NCI-H2171 (cell line): ENCODE measurements at regions not wholly inside any gene's neighbourhood (a gene's known extent, or its start where the extent isn't known, plus 50 kb on each side); places are given as distances from the start of the nearest gene placed in this dataset.
"Not testable (repeated sequence)": the region's sequence is repeated elsewhere in the genome, so short reads cannot be mapped to it uniquely, and the experiment has no call there.

ENCODE experiments used
- DNase-seq: peaks from one replicate; lab custom pipeline; 2025; lab: John Stamatoyannopoulos, UW

DNA sequence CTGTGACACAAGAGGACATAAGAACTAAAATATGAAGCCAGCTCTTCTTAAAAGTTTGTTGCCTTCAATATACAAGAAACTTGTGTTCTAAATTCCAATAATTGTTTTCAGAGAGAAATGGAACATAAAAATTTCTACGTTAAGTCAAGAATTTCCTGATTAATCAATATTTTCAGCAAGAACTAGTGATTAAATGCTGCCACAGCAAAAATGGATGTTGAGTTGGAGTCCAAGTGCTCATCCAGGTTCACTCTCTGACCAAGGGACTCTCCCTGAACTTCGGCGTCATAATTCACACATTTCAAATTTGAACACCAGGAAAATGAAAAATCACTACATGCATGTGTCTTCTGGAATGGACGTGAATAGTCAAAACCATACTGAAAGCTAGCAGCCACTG, 1263.6 kb upstream of the GOT2 start:
- no peak for DNase-seq

DNA sequence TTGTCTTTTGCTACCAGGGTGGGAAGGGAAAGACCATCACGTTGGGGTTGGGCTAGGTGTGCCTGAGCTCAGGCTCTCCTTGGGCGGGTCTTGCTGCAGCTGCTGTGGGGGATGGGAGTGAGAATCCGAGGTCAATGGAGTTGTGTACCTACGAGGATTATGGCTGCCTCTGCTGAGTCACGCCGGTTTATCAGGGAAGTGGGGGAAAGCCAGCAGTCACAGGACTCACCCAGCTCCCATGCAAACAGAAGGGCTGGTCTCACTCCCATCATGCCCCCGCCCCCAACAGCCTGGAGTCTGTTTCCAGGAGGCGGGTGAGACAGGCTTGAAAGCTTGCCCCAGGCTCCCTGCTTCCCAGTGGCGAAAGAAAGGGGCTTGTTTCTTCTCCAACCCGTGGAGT, 1259.0 kb upstream of the GOT2 start:
- DNase-seq = no peak

DNA sequence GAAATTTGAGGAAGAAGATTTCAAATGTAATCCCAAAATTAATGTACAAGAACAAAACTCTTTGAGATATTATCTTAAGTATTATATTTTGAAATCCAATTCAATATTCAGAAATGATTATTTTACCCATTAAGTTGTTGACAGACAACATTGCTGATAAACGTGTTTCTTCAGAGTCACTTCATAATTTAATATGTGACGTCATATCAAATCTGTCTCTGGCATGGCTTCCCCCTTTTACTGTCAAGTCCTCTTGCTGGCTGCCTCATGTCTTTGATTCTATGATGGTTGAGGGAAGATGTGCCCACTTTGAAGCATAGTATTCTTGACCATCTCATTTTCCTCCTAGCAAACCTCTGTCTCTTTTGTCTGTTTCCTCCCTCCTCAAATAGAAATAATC, 1257.1 kb upstream of the GOT2 start:
- DNase-seq = no peak

DNA sequence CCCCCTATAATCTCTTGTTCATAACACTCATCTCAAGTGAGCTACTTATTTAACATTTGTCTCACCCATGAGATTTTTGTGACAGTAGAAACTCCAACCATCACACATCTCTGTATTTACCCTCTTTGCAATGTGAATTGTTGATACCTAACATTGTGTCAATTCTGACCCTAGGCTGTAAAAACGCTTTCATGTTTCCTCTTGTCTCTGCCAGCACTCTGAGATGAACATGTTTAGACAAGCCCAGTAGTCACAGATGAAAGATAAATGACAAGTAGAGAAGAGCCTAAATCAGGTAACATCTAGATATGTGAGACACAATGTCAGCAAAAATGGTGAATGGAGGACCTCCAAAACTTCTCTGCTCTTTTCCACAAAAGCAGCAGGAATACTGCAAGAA, 1254.5 kb upstream of the GOT2 start:
- no peak for DNase-seq

DNA sequence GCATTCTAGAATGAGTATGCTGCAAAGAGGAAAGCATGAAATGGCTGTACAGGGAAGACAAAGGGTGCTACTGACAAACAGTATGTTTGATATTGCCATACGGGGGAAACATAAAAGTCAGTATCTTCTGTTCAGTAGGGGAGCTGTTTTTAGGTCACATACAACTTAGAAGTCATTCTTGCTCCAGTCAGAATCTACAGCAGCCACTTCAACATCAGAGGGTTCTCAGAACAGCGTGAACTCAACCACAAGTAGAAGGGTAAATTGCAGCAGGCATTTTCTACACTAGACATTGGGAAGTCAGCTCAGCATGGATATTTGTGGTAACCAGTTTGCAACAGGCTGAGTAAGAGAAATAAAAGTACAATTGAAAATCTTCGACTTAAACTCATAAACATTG, 1241.8 kb upstream of the GOT2 start:
- no peak for DNase-seq

DNA sequence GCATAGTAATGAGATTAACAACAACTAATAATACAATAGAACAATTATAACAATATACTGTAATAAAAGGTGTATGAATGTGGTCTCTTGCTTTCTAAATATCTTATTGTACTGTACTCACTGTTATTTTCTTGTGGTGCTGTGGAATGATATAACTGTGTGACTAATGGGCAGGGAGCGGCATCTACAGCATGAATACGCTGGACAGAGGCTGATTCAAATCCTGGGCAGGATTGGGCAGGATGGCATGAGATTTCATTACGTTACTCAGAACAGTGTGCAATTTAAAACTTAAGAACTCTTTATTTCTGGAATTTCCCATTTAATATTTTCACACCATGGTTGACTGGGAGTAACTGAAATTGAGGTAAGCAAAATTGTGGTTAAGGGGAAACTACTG, 1239.8 kb upstream of the GOT2 start:
- no peak for DNase-seq

DNA sequence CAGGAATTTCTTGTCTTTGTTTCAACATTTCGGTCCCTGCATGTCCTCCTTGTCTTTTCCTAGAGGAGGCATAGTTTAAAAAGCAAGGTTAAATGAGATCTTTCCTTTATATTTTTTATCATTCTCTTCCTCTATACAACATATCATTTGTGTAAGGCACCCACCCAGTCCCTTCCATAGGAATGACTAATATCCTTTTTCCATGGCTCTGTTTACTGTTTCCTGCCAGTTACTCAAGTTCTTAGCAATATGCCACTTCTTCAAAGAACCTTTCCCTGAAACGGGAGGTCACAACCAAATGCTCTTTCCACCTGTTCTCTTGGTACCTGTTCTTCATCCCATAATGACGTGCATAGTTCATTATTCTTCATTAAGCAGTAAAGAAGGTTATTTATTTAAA, 1237.1 kb upstream of the GOT2 start:
- DNase-seq = no peak

DNA sequence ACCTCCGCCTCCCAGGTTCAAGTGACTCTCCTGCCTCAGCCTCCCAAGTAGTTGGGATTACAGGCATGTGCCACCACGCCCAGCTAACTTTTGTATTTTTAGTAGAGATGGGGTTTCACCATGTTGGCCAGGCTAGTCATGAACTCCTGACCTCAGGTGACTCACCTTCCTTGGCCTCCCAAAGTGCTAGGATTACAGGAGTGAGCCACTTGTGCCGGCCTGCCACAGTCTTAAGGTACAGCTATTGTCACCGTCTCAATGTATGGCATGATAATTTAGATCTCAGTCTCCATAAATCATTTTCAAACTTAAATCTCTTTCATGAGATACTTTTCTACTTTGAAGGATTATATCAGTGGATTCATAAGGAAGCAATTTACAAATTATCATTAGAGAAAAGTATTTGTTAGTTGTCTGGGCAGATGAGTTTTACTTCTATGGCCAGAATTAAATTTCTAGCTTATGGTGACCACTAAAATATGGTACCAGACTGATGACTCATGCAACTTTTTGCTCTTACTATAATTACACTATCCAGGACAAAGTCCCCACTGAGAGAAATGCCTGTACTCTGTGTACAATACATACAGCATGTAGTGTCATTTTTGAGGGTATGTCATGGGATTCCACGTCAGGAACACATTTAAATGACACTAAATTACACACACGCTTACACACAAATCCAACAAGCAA, 1230.3 kb upstream of the GOT2 start:
- DNase-seq = no peak

DNA sequence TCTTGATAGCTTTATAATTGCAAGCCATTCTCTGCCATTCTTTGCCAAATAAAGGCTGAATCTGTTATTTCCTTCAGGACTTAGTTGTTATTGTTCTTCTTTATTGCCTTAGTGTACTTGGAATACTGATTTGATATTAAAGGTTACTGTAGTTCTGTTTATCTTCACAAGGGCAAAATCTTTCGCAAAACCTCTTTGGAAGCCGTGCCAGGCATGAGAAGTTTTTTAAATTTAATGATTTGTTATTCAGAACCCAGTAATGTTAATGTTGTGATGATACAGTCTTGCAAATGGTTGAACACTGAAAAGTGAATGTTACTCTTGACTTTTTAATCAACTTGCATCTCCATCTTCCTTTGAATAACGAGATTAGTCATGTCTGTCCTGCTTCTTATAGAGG, 1225.2 kb upstream of the GOT2 start:
- DNase-seq = no peak

DNA sequence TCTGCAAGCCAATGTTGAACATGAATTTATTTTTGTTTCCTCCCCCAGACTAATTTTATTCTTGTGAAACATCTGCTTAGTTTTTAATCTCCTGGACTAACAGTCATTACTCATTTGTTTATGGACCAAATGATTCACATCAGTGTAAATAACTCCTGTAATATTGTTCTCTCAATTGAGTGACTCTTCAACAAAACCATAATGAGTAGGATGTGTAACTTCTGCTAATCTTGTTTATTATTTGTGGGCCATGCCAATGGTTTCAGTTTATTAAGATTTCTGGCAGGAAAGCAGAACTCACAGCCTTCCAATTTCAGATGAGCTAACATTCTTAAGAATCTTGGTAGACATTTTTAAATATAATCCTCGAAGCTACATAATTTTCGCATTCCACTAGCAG, 1216.3 kb upstream of the GOT2 start:
- no peak for DNase-seq

DNA sequence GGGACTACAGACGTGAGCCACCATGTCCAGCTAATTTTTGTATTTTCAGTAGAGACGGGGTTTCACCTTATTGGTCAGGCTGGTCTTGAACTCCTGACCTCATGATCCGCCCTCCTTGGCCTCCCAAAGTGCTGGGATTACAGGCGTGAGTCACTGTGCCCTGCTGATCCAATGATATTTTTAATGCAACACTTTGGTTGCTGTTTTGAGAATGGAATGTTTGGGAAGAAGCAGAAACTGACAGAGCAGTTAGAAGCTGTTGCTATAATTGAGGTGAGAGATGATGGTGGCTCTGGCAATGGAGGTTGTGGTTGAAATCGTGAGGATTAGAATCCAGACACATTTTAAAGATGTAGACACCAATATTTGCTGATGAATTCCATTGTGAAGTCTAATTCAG, 1209.9 kb upstream of the GOT2 start:
- DNase-seq = not testable (repeated sequence)

DNA sequence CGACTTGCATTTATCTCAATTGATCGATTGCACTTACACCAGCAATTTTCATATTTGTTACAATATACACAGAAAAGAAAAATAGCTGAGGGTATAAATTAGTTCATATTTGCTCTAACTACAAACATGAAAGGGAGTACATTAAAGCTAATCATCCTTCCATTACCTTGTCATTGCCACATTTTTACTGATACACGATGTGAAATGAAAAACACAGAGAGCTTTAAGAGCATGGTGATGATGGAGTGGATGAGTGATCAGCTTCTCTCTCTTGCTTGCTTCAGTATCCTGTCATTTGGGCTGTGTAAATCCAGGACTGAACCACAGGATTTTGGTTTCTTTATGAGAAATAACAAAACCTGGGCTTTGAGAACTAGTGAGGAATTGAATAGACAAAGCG, 1207.5 kb upstream of the GOT2 start:
- no peak for DNase-seq

DNA sequence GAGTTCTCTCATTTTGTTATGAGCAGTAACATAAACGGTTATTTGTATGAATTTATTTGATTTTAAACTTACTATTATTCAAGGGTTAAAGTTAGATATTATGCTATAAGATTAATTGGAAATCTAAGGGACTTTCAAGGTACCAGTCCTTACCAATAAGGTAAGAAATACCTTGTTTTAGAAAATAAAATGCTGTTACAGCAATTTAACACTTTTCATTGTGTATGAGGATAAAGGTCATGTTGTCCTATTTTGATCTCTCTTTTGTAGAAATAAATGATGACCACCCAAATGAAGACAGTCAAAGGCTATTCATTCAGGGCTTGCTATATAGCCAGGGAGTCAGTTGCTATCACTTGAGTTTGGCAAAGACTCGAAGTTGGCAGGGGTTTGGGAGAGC, 1185.9 kb upstream of the GOT2 start:
- DNase-seq = no peak

DNA sequence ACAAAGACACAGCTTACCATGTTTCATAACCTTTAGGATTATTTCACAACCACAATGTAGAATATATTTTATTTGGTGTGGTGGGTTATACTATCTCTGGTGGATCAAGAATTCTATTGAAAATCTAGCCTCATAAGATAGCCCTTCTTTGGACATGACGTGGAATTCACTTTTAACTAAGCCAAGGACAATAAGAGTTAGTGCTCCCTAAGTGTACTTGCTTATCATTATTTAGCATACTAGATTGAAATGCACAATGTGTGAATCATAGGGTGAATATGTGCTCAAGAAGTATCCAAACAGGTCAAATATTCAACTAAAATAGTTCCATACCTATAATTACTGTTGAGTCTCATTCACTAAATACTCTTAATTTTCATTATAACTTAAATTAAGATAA, 1179.5 kb upstream of the GOT2 start:
- DNase-seq = no peak

DNA sequence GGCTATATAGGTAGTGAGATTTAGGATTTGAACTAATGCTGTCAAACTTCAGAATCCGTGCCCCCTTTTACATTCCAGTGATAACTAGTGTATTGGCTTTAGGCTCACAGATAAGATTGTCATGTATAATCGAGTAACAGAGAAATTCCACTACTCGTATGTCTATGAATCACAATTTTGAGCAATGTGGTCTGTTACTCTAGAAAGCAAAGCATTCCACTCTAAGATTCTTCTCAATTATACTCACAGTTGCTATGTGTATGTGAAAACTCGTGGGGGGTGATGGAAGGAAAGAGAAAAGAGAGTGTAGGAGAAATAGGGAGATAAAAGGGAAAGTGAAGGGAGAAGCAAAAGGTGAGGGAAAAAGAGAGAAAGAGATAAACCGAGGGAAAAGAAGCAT, 1175.1 kb upstream of the GOT2 start:
- no peak for DNase-seq

DNA sequence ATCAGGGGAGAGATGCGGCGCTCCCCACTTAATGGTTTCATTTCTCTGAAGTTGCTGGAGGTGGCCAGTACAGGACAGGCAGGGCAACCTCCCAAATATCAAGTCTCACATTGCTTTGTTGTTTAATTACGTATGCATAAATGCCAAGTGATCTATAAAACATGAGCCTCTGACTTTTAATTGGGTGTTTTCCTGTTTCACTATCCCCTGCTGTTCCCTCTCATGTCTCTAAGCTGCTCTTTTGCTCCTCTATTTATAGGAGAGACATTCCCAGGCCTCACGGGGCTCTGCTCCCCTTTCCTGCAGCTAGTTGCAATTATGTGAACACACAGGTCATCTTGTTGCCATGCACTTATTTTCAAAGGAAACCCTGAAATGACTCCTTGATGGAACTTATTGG, 1173.5 kb upstream of the GOT2 start:
- no peak for DNase-seq

DNA sequence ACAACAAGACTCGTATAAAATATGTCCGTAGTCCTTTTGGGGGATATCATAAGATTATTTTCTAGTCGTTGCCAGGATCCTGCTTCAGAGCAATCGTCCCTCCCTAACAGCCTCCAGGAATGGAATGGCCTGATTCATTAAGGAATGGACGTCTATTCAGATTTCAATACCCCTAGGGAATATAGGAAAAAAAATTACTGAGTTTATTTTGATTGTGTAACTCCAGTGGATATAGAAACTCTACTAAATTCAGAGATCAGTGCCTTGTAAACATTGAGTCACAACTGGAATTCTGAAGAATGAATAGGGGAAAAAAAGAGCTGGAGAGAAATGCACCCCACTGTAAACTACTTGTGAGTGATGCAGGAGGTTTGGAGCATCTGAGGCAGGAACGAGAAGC, 1171.5 kb upstream of the GOT2 start:
- no peak for DNase-seq

DNA sequence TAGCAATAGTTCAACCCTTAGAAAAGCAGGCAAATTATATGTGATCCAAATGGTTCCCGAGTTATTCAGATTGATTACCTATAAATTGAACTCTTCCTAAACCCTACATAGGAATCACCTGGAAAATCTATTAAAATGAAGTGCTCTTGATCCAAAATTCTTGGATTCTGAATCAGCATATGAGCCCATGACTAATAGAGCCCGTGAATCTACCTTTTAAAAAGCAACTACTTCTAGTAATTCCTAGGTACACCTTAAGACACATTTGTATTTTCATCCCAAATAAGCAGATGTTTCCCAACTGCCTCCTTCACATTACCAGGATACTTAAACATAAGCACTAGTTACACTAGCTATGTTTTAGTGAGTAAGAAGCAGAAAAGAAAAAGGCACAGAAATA, 1171.0 kb upstream of the GOT2 start:
- no peak for DNase-seq

DNA sequence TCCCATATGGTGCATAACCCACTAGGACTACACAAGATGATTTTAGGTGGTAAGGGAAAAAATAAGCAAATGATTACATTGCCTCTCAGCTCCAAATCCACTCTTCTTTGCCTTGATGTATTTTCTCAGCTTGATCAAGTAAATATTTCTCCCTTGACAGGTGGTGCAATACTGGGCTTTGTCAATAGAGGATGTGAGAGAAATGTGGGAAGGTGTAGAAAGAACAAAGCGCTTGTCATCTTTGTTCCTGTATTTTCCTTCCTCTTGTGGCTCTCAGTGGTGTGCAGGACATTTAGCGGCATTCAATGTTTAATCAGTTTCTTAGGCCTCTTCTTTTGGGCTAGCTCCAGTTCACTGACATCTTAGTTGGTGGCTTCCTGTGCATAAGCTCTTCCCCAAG, 1165.8 kb upstream of the GOT2 start:
- no peak for DNase-seq

DNA sequence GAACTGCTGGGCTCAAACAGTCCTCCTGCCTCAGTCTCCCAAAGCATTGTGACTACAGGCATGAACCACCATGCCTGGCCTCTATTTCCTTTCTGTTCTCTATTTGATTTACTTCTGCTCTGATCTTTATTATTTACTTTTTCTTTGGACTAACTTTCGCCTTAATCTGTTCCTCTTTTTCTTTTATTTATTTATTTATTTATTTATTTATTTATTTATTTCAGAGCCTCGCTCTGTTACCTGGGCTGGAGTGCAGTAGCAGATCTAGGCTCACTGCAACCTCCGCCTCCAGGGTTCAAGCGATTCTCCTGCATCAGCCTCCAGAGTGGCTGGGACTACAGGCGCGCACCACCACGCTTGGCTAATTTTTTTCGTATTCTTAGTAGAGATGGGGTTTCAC, 1158.3 kb upstream of the GOT2 start:
- no peak for DNase-seq

DNA sequence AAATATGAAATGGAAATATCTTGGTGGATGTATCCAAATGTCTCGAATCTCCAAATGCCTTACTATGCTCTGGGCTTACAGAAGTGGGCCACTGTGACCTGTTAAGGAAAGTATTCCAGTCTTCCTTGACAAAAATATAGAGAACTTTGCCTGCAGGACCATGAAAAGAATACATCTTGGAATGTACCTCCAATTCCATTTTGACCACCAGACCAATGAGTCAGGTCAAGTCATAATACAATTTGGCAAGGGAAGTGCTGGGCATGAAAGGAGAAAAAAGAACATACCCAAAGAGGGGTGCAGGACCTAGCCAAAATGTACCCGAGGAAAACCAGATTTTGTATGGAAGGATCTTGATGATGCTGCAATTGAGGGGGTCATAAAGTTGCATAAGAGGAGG, 1153.7 kb upstream of the GOT2 start:
- DNase-seq = no peak

DNA sequence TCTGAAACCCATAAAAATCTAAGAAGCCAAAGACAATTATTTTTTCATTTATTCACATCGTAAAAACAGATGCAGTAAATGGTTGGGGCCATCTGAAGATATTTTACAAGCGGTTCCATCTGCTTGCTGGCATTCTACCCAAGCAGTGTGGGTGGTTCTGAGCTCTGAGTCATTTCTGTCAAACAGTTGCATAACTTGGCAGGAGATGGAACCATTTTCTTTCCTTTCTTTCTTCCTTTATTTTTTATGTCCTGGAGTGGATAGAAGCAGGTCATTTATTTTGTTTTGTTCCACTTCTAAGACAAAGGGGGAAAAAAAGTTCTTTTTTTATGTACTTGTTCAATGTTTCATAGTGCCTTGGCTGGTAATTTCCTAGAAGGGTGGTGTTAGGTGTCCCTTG, 1151.9 kb upstream of the GOT2 start:
- no peak for DNase-seq

DNA sequence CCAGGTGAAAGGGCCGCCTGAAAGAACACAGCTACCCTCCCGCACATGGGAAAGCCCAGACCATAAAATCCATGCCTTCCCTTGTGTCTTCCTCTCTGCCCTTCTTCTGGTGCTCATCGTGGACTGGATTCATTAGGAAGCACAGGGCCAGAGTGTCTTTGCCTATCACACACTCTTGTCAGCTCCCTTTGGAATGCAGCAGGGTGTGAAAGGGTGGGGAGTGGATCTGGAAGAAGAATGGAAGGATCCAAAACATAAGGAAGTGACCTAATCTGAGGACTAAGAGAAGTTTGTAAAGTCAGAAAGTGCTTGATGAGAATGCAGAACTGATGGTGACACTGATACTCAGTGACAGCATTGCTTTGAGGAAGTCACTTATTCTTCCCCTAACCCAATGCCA, 1147.3 kb upstream of the GOT2 start:
- no peak for DNase-seq

DNA sequence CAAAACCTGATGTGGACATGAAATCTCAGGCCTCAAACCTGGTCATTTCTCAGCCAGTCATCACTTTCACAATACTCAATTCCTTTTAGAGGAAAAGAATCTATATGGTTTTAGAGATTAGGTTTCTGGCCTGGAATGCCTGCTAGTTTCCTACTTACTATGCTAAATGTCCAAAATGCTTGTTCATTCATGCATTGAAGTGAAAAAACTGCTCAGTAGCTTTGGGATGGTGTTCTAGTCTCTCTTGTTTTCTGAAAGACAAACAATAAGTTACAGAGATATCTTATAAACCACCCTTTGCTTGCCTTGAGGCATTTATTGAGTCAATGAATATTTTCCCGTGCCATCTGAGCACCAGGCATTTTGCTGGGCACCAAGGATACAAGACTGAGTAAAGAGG, 1146.5 kb upstream of the GOT2 start:
- DNase-seq = no peak

DNA sequence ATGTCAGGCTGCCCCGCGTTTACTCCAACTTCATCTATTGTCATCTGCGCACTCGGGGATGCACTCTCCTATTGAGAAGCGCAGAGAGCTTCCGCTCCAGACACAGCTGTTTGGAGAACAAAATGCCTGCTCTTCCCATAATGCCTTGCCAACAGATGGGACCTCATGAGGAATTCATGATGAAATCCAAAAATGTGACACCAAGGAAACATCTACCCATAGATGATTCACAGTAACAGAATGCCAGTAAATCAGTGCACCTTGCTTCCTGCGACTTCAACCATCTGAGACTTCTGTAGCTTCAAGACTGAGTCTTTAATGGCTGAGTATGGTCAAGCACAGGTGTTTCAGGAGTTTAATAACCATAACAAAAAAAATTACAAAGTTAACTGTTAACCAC, 1144.9 kb upstream of the GOT2 start:
- no peak for DNase-seq
